Hepatic stellate cell (primary cell): ENCODE measurements at regions not wholly inside any gene's neighbourhood (a gene's known extent, or its start where the extent isn't known, plus 50 kb on each side); places are given as distances from the start of the nearest gene placed in this dataset.
A peak's percentile ranks its signal among the peaks of the same experiment; 100 is the strongest.

Source experiments
- DNase-seq: peaks from one replicate; pipeline ENCODE4 v3.0.0; 2011; ENCODE audit warnings: low spot score

GRCh38 chr14:50038398-50039119 is 77.8 kb downstream of the VCPKMT start:
- DNase-seq, result peak; percentile 85

GRCh38 chr14:50039120-50039517 is 77.3 kb downstream of the VCPKMT start:
- no peak for DNase-seq

DNA sequence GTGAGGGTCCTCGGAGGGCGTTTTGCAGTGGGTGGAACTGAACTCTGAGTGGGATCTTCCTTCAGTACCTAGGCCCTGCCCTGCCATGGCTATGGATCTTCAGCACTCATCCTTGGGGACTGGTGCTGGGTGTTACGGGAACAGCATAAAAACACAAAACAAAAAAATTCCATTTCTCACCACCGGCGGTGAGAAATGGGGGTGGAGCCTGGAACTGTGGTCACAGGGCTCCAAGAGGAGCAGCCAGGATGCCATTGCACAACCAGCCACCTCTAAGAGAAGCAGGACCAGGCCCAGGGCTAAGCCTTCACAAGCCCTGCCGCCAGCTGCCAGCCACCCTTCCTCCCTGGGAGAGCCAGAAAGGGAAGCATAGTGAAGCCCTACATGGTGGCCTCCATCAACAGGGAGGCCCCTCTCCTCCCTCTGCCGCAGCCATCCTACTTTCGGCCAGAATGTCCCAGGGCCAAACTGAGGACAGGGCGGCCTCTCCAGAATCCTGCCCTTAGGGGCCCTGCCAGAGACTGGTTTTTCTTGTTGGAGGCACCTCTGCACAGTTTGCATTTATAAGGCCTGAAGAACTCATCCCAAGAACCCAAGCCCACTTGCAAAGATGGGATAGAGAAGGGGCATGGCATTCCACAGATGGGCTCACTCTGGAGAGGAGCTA is 76.5 kb downstream of the VCPKMT start:
- no peak for DNase-seq

GRCh38 chr14:50040401-50040775 is 76.0 kb downstream of the VCPKMT start:
- peak; percentile 60 for DNase-seq

- DNase-seq, result no peak
Observed at GRCh38 chr14:50040895-50041465, 75.4 kb downstream of the VCPKMT start.

DNA sequence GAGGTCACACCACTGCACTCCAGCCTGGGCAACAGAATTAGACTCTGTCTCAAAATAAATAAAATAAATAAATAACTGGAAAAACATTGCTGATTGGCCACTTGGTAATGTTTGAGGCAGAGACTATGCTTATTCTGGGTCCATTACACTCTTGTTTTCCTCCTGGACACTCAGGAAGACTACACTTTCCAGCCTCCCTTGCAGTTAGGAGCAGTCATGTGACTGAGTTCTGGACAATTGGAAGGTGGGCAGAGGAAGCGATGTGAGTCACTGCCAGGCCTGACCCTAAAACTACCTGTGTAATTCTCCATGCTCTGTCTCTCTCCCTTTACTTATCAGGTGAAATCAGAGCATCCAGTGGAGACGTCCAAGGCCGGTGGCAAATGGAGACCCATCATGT is 74.4 kb downstream of the VCPKMT start:
- no peak for DNase-seq

DNA sequence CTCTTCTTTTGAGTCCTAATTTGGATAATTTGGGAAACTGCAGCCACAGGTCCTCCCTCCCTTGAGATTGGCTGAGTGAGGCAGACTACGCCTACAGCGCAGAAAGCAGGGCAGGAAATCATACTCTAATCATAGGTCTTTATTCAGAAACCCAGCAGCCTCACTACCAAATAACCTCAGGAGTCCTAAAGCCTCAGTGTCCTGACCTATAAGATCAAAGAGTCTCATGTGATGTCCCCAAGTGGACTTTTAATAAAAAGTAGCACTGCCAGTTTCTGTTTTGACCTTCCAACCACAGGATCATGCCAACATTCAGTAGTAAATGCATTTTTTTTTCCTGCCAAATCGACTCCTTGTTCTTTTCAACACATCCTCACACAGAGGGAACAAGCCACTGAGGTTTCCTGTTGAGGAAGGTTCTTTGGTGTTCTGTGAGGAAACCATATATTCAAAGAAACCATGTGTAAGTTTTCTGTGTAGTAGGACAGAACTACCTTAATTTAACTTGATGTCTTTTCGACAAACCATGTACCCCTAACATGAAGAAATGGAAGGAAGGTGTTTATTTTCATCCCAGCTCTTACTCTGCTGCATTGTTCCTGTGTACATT is 72.2 kb downstream of the VCPKMT start:
- DNase-seq, result no peak

GRCh38 chr14:50045039-50045711 is 71.2 kb downstream of the VCPKMT start:
- peak; percentile 77 for DNase-seq

GRCh38 chr14:50045837-50046236 is 70.5 kb downstream of the VCPKMT start:
- DNase-seq, result no peak

GRCh38 chr14:50047274-50047676 is 69.1 kb downstream of the VCPKMT start:
- peak; percentile 27 for DNase-seq

DNA sequence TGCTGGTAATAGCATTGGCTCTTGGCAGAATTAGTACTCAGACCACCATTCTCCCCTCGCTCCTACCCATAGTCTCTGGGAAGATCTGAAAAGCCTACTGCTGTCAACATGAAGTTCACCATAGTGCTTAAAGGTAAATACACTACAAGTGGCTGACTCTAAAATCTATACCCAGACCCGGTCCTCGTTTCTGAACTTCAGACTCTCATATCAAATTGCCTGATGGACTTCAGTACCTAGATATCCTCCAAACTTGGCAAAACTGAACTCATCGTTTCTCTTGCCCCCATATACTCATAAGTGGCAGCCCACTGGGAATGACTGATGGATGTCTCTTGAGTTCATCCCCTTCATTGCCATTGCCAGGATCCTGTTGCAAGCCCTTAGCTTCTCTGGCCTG is 67.3 kb downstream of the VCPKMT start:
- DNase-seq, result no peak

DNA sequence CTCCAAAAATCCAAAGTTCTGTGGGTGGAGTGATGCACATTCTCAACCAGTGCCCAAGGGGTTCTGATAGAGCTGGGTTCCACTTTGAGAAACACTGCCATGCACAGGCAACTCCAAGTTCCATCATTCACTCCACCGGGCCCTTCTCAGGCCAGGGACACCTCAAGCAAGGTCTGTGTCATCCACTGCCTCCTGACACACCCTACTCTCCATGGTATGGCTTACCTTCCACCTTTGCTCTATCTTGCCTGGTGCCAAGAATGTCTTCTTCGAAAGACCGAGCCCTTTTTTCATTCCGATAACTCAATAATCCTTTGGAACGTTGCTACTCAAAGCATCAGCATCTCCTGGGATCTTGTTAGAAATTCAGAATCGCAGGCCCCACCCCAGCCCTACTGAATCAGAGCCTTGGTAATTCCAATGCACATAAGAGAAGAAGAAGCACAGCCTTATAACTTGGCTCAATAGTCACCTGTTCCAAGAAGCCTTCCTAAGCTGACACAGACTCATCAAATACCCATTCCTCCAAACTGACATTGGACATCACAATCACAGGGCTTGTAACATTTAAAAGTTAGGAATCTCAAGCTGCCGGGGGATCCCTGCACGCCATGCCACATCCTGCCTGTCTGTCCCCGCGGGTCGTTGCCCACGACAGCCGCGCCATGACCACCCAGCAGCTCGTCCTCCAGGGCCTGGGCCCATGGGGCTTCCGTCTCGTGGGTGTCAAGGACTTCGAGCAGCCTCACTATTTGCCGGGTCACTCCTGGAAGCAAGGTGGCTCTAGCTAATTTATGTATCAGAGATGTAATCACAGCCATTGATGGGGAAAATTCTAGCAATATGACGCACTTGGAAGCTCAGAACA is 66.4 kb downstream of the VCPKMT start:
- DNase-seq, result no peak

DNA sequence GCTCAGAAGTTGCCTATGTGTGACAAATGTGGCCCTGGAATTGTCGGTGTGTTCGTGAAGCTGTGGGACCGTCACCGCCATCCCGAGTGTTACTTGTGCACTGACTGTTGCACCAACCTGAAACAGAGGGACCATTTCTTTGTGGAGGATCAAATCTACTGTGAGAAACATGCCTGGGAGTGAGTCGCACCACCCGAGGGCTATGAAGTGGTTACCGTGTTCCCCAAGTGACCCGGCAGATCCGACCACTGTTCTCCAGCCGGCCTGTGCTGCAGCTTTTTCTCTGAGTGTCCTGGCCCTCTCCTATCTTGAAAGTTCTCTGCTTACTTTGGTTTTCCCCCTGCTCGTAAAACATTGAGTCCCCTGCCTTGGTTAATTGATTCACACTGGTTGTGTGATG is 65.3 kb downstream of the VCPKMT start:
- DNase-seq, result no peak

- DNase-seq, result no peak
Observed at GRCh38 chr14:50051706-50052105, 64.7 kb downstream of the VCPKMT start.

GRCh38 chr14:50052517-50052916 is 63.9 kb downstream of the VCPKMT start:
- no peak for DNase-seq

- no peak for DNase-seq
Observed at GRCh38 chr14:50053935-50054334, 62.4 kb downstream of the VCPKMT start.

DNA sequence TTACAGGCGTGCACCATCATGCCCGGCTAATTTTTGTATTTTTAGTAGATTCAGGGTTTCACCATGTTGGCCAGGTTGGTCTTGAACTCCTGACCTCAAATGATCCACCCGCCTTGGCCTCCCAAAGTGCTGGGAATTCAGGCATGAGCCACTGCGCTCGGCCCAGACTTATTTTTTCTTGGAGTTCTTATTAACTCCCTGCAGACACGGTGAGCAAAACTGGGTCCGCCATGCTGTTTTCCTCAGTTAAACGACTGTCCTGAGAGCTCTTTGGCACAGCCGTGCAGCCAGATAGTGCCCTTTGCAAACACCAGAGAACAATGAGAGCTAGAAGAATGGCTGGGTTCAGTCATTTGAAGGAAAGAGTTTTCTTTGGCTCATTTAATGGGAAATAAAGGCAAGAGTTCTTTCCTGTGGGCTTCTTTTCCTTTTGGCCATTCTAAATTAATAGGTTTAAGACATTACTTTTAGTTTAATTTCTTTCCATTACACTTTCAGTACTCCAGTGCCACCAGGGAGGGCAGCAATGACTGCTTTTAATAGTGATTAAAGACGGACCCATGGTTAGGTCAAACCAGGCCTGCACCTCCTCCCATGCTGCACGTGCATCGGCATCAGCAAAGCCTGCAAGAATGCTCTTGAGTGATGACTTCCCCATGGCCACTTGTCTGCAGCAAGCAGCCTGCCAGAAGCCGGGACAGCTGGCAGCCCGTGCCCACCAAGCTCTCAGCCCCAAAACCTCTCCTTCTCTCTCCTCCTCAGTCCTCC is 60.7 kb downstream of the VCPKMT start:
- DNase-seq, result no peak

DNA sequence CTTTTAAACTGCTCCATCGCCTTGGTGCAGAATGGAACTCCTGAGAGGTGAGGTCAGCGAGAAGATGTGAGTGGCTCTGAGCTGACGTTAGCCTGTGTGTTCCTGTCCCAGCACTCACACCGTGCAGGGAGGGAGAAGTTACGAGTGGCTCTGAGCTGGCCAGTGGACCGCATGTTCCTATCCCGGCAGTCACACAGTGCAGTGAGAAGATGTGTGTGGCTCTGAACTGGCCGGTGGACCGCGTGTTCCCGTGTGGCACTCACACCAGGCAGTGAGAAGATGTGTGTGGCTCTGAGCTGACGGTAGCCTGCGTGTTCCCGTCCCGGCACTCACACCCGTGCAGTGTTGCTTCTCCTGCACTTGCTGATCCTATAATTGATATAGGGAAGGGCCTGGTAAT is 59.9 kb downstream of the VCPKMT start:
- no peak for DNase-seq

DNA sequence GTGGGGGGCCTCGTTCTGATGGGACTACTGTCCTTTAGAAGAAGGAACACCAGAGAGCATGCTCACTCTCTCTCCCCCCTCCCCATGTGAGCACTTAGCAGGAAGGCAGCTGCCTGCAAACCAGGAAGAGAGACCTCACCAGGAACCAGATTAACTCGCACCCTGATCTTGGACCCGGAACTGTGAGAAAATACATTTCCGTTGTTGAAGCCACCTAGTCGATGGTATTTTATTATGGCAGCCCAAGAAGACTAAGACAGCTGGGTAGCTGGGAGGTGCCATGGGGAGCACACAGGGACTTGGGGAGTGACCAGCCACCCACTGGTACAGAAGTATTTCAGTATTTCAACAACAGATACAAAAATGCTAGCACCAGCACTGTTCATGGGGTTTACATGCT is 59.0 kb downstream of the VCPKMT start:
- DNase-seq, result no peak

DNA sequence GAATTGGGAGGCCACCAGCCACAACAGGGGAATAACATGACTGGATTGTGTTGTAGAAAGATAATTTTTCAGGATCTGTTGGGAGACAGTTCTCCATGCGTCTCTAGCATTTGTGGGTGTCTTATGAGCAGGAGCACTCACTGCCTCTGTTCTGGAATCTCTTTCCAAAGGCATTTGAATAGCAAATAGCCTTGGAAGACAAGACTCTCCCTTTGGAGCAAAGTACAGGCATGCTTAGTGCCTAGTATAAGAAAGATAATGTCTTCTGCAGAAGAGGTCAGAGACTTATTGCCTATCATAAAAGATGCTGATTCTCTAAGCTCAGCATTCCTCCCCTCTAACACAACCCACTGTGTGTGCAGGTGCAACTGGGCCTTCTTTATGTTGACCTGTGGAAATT is 58.3 kb downstream of the VCPKMT start:
- DNase-seq, result no peak
